Mesodermal cell (in vitro differentiated cells): ENCODE measurements at regions not wholly inside any gene's neighbourhood (a gene's known extent, or its start where the extent isn't known, plus 50 kb on each side); places are given as distances from the start of the nearest gene placed in this dataset.

Source experiments
- H3K27ac ChIP-seq: 2 replicates; pipeline ENCODE4 v1.7.0; 2013; ENCODE audit warnings: mild to moderate bottlenecking, low read depth, low read length, moderate library complexity; ENCODE audit not compliant: severe bottlenecking
- H3K36me3 ChIP-seq: 2 replicates; pipeline ENCODE4 v1.7.1; 2013; ENCODE audit warnings: mild to moderate bottlenecking, low read length, moderate library complexity; ENCODE audit not compliant: control insufficient read depth, insufficient read depth
- H3K4me1 ChIP-seq: one replicate; pipeline ENCODE4 v1.7.1; 2013; ENCODE audit warnings: mild to moderate bottlenecking, low read length; ENCODE audit not compliant: insufficient read depth, control insufficient read depth, poor library complexity, severe bottlenecking
- H3K4me3 ChIP-seq: 2 replicates; pipeline ENCODE4 v1.7.0; 2013; ENCODE audit warnings: low read length, control low read depth, mild to moderate bottlenecking; ENCODE audit not compliant: insufficient read depth, poor library complexity, severe bottlenecking; ENCODE audit errors: extremely low read depth
- H3K9me3 ChIP-seq: 2 replicates; pipeline ENCODE4 v1.7.1; 2013; ENCODE audit warnings: mild to moderate bottlenecking, low read length, moderate library complexity; ENCODE audit not compliant: control insufficient read depth
- WGBS, 2 experiments: methylation state at CpG; one replicate each; pipeline ENCODE4 v1.1.5; 2013; ENCODE audit warnings: missing lambda C conversion rate in 2 of 2; ENCODE audit not compliant: insufficient coverage in 2 of 2; 5-methylcytosine and 5-hydroxymethylcytosine counted together

DNA sequence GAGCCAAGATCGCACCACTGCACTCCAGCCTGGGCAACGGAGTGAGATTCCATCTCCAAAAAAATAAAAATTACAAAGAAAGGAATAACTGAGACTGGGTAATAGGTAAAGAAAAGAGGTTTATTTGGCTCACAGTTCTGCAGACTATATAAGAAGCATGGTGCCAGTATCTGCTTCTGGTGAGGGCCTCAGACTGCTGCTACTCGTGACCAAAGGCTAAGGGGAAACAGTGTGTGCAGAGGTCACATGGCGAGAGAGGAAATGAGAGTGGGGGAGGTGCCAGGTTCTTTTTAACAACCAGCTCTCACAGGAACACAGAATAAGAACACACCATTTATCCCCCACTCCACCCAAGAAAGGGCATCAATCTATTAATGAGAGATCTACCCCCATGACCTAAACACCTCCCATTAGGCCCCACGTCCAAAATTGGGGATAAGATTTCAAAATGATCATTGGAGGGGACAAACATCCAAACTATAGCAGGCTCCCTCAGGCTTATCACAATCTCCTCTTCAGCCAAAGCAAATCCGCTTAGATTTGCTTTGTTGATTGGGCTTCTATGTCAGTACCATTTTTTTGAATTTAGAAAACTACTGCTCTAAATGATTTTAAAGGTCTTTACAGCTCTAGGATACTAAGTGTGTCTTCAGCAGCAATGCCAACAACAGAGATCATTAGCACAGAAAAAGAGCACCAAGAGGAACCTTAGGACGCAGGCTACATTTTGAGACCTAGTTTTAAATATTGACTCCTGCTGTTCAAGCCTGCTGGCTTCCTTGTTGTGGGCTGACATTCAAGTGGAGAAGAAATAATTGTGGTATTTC is 84.2 kb upstream of the TBL1XR1 start:
- WGBS, 2 experiments = 33 to 83% methylated on average over 1 of the region's 7 CpGs
- Histone ChIP-seq H3K4me3 (no peak overlapping the region), H3K9me3 (peaks cover 5% of the 10 kb centered on the region), H3K27ac (no peak overlapping the region), H3K36me3 (no peaks in the 10 kb centered on the region), H3K4me1 (peaks cover 11% of the 10 kb centered on the region)

DNA sequence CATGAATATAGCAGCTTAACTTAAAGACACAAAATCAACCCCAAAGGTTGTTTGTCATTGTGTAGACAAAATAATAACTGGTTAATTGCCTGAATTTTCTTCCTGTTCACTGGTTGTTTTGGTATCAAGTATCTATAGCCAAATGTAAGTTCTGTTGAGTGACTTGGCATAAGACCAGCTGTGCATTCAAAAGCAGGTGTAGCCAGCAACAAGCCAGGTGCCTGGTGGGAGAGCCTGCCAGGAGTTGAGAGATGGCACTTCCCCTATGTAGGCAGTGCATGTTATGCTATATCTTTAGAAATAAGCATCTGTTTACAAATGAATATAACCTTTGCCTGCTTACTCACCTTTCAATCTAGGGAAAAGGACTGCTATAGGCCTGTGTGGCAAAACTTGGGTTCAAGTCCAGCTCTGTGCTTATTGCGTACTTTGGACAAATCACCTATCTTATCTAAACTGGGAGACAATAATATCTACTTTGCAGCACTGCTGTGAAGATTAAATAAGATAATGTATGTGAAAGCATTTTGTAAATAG is 84.9 kb upstream of the TBL1XR1 start:
- peaks cover 5% of the 10 kb centered on the region for H3K9me3 ChIP-seq
- no peaks in the 10 kb centered on the region for H3K36me3 ChIP-seq
- no peak overlapping the region for H3K27ac ChIP-seq
- no peak overlapping the region for H3K4me3 ChIP-seq
- peaks cover 11% of the 10 kb centered on the region for H3K4me1 ChIP-seq
- WGBS, 2 experiments = no CpG with 5 or more reads among the region's 1 CpG

- no peak overlapping the region for H3K4me3 ChIP-seq
- H3K9me3 ChIP-seq = peaks cover 5% of the 10 kb centered on the region
- peak overlapping the region; percentile 29 for H3K27ac ChIP-seq
Measured at GRCh38 chr3:177283983-177284382, 86.7 kb upstream of the TBL1XR1 start.

GRCh38 chr3:177284383-177284881 is 87.2 kb upstream of the TBL1XR1 start:
- Histone ChIP-seq H3K4me1 (peaks cover 11% of the 10 kb centered on the region), H3K4me3 (no peak overlapping the region), H3K9me3 (peaks cover 5% of the 10 kb centered on the region), H3K36me3 (no peaks in the 10 kb centered on the region), H3K27ac (peak overlapping the region; percentile 29)
- 16 to 19% methylated on average over 7 of the region's 8 CpGs for WGBS, 2 experiments

More at GRCh38 chr3:177283983-177284382, 86.7 kb upstream of the TBL1XR1 start:
- Histone ChIP-seq H3K36me3 (no peaks in the 10 kb centered on the region), H3K4me1 (peaks cover 11% of the 10 kb centered on the region)
- no CpG with 5 or more reads among the region's 2 CpGs for WGBS, 2 experiments

DNA sequence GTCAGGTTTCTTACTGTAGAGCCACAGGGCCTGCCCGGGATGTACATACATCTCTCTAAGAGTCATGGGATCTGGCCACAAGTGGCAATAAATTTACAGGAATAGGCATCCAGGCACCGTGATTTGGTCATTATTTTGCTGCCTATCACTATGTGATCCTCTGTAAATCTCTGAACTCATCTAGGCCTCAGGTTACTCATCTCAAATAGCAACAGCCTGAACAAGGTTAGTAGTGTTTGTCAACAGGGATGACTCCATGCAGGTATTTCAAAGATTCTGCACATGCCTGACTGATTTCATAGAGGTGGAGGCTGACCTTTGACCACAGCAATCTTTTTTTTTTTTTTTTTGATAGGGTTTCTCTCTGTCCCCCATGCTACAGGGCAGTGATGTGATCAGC is 88.8 kb upstream of the TBL1XR1 start:
- H3K4me1 ChIP-seq = peaks cover 9% of the 10 kb centered on the region
- no peaks in the 10 kb centered on the region for H3K36me3 ChIP-seq
- no peak overlapping the region for H3K4me3 ChIP-seq
- no peak overlapping the region for H3K27ac ChIP-seq
- peaks cover 5% of the 10 kb centered on the region for H3K9me3 ChIP-seq
- 93 to 95% methylated on average over 2 of the region's 2 CpGs for WGBS, 2 experiments

- Histone ChIP-seq H3K4me3 (no peak overlapping the region), H3K36me3 (no peaks in the 10 kb centered on the region), H3K4me1 (peaks cover 9% of the 10 kb centered on the region), H3K27ac (no peak overlapping the region), H3K9me3 (no peaks in the 10 kb centered on the region)
- WGBS, 2 experiments = 87 to 97% methylated on average over 3 to 4 of the region's 4 CpGs
Measured at GRCh38 chr3:177287231-177287630, 89.9 kb upstream of the TBL1XR1 start.

- H3K27ac ChIP-seq = no peak overlapping the region
- H3K9me3 ChIP-seq = no peaks in the 10 kb centered on the region
- no peaks in the 10 kb centered on the region for H3K36me3 ChIP-seq
- whole genome bisulfite sequencing, 2 experiments = 89 to 96% methylated on average over 5 to 6 of the region's 8 CpGs
- no peak overlapping the region for H3K4me3 ChIP-seq
- no peaks in the 10 kb centered on the region for H3K4me1 ChIP-seq
Measured at GRCh38 chr3:177290633-177291032, 93.4 kb upstream of the TBL1XR1 start.

GRCh38 chr3:177294221-177294620 is 96.9 kb upstream of the TBL1XR1 start:
- no peaks in the 10 kb centered on the region for H3K9me3 ChIP-seq
- 94 to 100% methylated on average over 4 of the region's 4 CpGs for WGBS, 2 experiments
- H3K27ac ChIP-seq = no peak overlapping the region
- H3K4me1 ChIP-seq = no peaks in the 10 kb centered on the region
- no peaks in the 10 kb centered on the region for H3K36me3 ChIP-seq
- H3K4me3 ChIP-seq = no peak overlapping the region

DNA sequence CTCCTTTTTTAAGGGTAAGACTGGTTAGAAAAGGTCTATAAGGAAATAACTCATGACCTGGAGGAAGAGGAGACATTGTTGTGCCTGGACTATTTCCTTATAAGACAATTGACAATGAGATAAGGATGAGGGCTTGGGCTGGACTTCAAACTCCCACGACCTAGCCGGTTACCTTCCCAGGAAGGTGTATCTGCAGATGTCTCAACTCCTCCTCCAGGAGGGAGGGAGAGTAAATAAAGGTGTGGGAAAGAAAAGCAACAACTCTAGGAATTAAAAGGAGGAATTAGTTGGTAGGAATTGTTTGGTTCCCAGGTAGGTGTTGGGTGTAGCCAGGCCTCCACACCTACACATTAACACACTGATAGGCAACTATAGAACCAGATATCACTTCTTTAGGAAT is 97.8 kb upstream of the TBL1XR1 start:
- Histone ChIP-seq H3K9me3 (no peaks in the 10 kb centered on the region), H3K36me3 (no peaks in the 10 kb centered on the region), H3K27ac (no peak overlapping the region), H3K4me1 (no peaks in the 10 kb centered on the region), H3K4me3 (no peak overlapping the region)
- WGBS, 2 experiments = 80% methylated on average over 1 of the region's 2 CpGs; no CpG with 5 or more reads in 1 of the 2 experiments

GRCh38 chr3:177299250-177299649 is 102.0 kb upstream of the TBL1XR1 start:
- Histone ChIP-seq H3K27ac (no peak overlapping the region), H3K36me3 (no peaks in the 10 kb centered on the region)
- WGBS, 2 experiments = 92 to 93% methylated on average over 2 to 3 of the region's 6 CpGs

More at GRCh38 chr3:177299250-177299649, 102.0 kb upstream of the TBL1XR1 start:
- Histone ChIP-seq H3K9me3 (no peaks in the 10 kb centered on the region), H3K4me1 (no peaks in the 10 kb centered on the region), H3K4me3 (no peak overlapping the region)
